ENCODE measurements at regions not wholly inside any gene's neighbourhood (a gene's known extent, or its start where the extent isn't known, plus 50 kb on each side); places are given as distances from the start of the nearest gene placed in this dataset.

GRCh38 chr2:12642332-12642731, 74.4 kb upstream of the TRIB2 start:
- TF ChIP-seq CTCF (IDR thresholded peaks at IDR 0.05) (no peak), POLR2A (IDR thresholded peaks at IDR 0.05) (no peak)
